Heart right ventricle (tissue), 16 donors: ENCODE measurements at regions not wholly inside any gene's neighbourhood (a gene's known extent, or its start where the extent isn't known, plus 50 kb on each side); places are given as distances from the start of the nearest gene placed in this dataset.
A peak's percentile ranks its signal among the peaks of the same experiment; 100 is the strongest.
"Not testable (repeated sequence)": the region's sequence is repeated elsewhere in the genome, so short reads cannot be mapped to it uniquely, and the experiment has no call there.

Experiments
- ATAC-seq, 8 donors: fragments of 200-7000 bp; cut with Tn5 transposase; one replicate each; pipeline ENCODE4 v1.9.1; 2020; ENCODE audit warnings: mild to moderate bottlenecking in 8 of 8, moderate library complexity in 8 of 8, moderate number of reproducible peaks in 1 of 8
- DNase-seq, 2 donors: peaks; one replicate each; pipeline ENCODE4 v3.0.0-alpha.2; 2020
- H3K27ac ChIP-seq, 10 donors: fragments of 200-600 bp; sonication (generic) in 2 of 10; one replicate each; pipeline versions ENCODE4 v1.5.0 to v1.8.0; 2020 to 2022; ENCODE audit warnings: mild to moderate bottlenecking in 3 of 10
- H3K27me3 ChIP-seq, 7 donors: fragments of 200-600 bp; one replicate each; pipeline ENCODE4 v1.8.0; 2021 to 2022; ENCODE audit warnings: mild to moderate bottlenecking in 2 of 7
- H3K36me3 ChIP-seq, 9 donors: fragments of 200-600 bp; sonication (generic) in 1 of 9; one replicate each; pipeline versions ENCODE4 v1.5.0 to v1.8.0; 2020 to 2022; ENCODE audit warnings: mild to moderate bottlenecking in 2 of 9
- H3K4me1 ChIP-seq, 9 donors: fragments of 200-600 bp; sonication (generic) in 1 of 9; one replicate each; pipeline versions ENCODE4 v1.5.0 to v1.8.0; 2020 to 2022; ENCODE audit warnings: mild to moderate bottlenecking in 4 of 9
- H3K4me3 ChIP-seq, 10 donors: fragments of 200-600 bp; sonication (generic) in 2 of 10; one replicate each; pipeline versions ENCODE4 v1.5.0 to v1.8.0; 2020 to 2022; ENCODE audit warnings: mild to moderate bottlenecking in 7 of 10, moderate library complexity in 2 of 10
- H3K9me3 ChIP-seq, 11 donors: fragments of 200-600 bp in 10 of 11; sonication (generic) in 2 of 11; one replicate each; pipeline versions ENCODE4 v1.5.0 to v1.8.0; 2013 to 2022; ENCODE audit warnings: mild to moderate bottlenecking in 2 of 11, control low read depth in 1 of 11, moderate library complexity in 1 of 11
- WGBS, 2 donors: extraction: QIAGEN DNeasy Blood & Tissue Kit; methylation state at CpG; one replicate each; pipeline ENCODE4 v1.1.7; 2013; ENCODE audit warnings: inconsistent platforms in 1 of 2; 5-methylcytosine and 5-hydroxymethylcytosine counted together
- intact Hi-C, 10 donors: fragments of 100-400 bp; cut with DNase I; formaldehyde crosslinking; loops; one replicate each; pipeline versions ENCODE4 v1.11.1 to v1.14.2; 2022
- TF ChIP-seq, protein P1 (sequence below), 9 donors: fragments of 200-600 bp; sonication (generic) in 2 of 9; IDR thresholded peaks; one replicate each; pipeline versions ENCODE4 v1.5.0 to v1.8.0; 2021 to 2022; ENCODE audit warnings: antibody characterized with exemption in 9 of 9, mild to moderate bottlenecking in 5 of 9, moderate library complexity in 1 of 9
- donor health status: Arrhythmogenic right ventricular cardiomyopathy.
- donor health status: ischemic (EF 13 %, LVEDD 7.1; RV severe dilation, severe dysfunction).
- donor health status: healthy with polysubstance abuse.
- donor health status: DM: no; HTN: yes; CAD: no.
- donor health status: DM: no; HTN: no; CAD: no.
- donor health status: ischemic (EF 25% LVEDD 6.9; RV normal size, moderate dysfunction).
- donor health status: ischemic (EF 25% LVEDD 5.7; RV mildly dilated, moderate dysfunction).
- donor health status: healthy.
- donor health status: DM: yes; HTN: yes; CAD: no.
- donor health status: Ischemic cardiomyopathy.
- donor health status: ischemic (EF 35%, LVEDD 5.7; RV mildly dilated, moderate dysfunction).
- donor health status: nonischemic (EF 11% LVEDD 7.7; RV severe dilation, severe dysfunction).
- donor health status: DM: yes; HTN: yes; CAD: no.
- donor health status: PGD.
- donor health status: ischemic (EF 29% LVEDD 5.4; RV normal size, mild dysfunction).
- donor health status: nonischemic (EF 23%, LVEDD 6.1; RV moderate dilation, normal function).

DNA sequence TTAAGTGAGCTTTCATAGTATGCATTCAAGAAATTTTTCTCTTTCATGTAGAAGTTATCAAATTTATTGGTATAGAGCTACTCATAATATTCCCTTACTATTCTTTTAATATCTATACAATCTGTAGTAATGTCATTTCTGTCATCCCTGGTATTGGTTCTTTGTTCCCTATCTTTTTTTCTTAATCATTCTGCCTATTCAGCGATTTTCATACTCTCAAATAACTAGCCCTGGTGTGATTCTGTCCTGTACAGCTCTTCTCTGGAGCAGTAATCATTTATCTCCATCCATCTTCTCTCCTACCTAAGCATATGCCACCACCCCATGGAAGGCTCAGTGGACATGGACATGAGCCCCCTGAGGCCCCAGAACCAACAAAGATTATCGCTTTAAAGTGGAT lies 213.2 kb upstream of the NEBL start:
- Histone ChIP-seq H3K9me3 (peaks cover 0 to 19% (median 0%) of the 10 kb centered on the region in 11 donors), H3K4me3 (no peak overlapping the region), H3K27me3 (no peaks in the 10 kb centered on the region), H3K4me1 (no peaks in the 10 kb centered on the region), H3K36me3 (no peaks in the 10 kb centered on the region), H3K27ac (no peak overlapping the region)
- no peak for ATAC-seq
- intact Hi-C loops: no loop called here
- DNase-seq: no peak
- WGBS, 2 donors: 85 to 86% methylated on average over 2 of the region's 2 CpGs
- TF ChIP-seq, protein P1, sequence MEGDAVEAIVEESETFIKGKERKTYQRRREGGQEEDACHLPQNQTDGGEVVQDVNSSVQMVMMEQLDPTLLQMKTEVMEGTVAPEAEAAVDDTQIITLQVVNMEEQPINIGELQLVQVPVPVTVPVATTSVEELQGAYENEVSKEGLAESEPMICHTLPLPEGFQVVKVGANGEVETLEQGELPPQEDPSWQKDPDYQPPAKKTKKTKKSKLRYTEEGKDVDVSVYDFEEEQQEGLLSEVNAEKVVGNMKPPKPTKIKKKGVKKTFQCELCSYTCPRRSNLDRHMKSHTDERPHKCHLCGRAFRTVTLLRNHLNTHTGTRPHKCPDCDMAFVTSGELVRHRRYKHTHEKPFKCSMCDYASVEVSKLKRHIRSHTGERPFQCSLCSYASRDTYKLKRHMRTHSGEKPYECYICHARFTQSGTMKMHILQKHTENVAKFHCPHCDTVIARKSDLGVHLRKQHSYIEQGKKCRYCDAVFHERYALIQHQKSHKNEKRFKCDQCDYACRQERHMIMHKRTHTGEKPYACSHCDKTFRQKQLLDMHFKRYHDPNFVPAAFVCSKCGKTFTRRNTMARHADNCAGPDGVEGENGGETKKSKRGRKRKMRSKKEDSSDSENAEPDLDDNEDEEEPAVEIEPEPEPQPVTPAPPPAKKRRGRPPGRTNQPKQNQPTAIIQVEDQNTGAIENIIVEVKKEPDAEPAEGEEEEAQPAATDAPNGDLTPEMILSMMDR (IDR thresholded peaks at IDR 0.05): no peak

DNA sequence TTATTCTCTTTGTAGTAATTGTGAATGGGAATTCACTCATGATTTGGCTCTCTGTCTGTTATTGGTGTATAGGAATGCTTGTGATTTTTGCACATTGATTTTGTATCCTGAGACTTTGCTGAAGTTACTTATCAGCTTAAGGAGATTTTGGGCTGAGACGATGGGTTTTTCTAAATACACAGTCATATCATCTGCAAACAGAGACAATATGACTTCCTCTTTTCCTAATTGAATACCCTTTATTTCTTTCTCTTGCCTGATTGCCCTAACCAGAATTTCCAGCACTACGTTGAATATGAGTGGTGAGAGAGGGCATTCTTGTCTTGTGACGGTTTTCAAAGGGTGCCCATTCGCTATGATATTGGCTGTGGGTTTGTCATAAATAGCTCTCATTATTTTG lies 209.8 kb upstream of the NEBL start:
- peaks cover 0 to 10% (median 0%) of the 10 kb centered on the region in 11 donors for H3K9me3 ChIP-seq
- H3K36me3 ChIP-seq, H3K4me3 ChIP-seq, H3K27ac ChIP-seq, DNase-seq, intact Hi-C loops, ATAC-seq, H3K27me3 ChIP-seq, H3K4me1 ChIP-seq: not testable (repeated sequence)
- WGBS, 2 donors: 87 to 89% methylated on average over 4 of the region's 4 CpGs

DNA sequence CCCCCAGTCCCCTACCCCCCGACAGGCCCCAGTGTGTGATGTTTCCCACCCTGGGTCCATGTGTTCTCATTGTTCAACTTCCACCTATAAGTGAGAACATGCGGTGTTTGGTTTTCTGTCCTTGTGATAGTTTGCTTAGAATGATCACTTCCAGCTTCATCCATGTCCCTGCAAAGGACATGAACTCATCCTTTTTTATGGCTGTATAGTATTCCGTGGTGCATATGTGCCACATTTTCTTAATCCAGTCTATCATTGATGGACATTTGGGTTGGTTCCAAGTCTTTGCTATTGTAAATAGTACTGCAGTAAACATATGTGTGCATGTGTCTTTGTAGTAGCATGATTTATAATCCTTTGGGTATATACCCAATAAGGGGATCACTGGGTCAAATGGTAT lies 208.2 kb upstream of the NEBL start:
- H3K27ac ChIP-seq, H3K36me3 ChIP-seq, H3K4me3 ChIP-seq, DNase-seq, H3K4me1 ChIP-seq, intact Hi-C loops, H3K27me3 ChIP-seq, ATAC-seq: not testable (repeated sequence)
- H3K9me3 ChIP-seq: peaks cover 0 to 10% (median 0%) of the 10 kb centered on the region in 11 donors
- 64% methylated on average over 3 of the region's 3 CpGs for WGBS, 2 donors

DNA sequence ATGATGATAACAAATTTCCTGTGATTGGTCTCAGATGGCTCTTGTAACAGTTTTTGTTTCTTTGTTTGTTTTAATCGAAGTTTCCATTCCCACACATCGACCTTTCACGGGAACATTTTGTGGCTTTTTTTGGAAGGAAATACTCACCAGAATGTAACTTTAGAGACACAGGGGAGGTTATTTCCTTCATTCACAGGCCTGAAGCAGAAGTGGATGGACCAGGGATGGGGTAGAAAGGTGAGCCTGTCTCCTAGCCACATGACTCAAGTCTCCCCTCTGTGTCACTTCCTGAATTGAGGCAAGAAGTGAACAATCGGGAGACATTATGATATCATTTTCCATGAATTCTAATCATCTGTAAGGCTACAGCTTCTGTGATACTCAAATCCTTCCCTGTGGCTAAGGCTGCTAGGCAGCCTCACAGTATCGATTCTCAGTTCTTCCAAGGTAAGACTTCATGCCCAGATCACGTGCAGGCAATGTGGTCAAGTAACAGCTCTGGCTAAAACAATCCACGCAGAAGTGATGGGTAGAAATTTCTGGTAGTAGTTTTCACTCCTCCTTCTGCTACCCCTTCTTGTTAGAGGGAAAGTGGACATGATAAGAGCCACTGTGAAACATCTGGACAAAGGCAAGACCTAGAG lies 203.9 kb upstream of the NEBL start:
- intact Hi-C loops: no loop called here
- H3K36me3 ChIP-seq: no peaks in the 10 kb centered on the region
- H3K27ac ChIP-seq: peak overlapping the region in 1 of 10 donors; percentile 28
- no peaks in the 10 kb centered on the region for H3K27me3 ChIP-seq
- peak in 3 of 8 donors; percentile 37 to 56 (median 44) for ATAC-seq
- TF ChIP-seq, protein P1 (IDR thresholded peaks at IDR 0.05): no peak
- H3K4me1 ChIP-seq: peaks cover 0 to 19% (median 8%) of the 10 kb centered on the region in 9 donors
- WGBS, 2 donors: 48 to 58% methylated on average over 7 of the region's 7 CpGs
- H3K9me3 ChIP-seq: peaks cover 0 to 9% (median 0%) of the 10 kb centered on the region in 11 donors
- no peak for DNase-seq
- H3K4me3 ChIP-seq: no peak overlapping the region

DNA sequence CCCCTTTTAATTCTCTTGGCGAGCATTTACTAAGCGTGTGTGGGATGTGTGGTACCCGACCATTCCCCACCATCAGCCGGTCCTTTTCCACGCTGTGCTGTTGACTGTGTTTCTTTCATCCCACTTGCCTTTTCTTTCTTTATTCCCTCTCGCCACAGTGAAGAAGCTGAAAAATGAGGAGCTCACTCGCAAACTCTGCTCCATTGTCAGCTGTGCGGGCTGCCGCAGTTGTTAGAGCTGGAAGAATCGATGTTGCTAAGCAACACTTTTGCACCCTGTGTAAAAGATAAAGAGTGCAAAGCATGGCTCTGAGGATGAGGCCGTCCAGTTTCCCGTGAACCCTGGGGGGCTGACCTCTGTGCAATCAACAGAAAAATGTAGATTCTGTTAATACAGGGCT lies 203.1 kb upstream of the NEBL start:
- 71% methylated on average over 12 of the region's 12 CpGs for WGBS, 2 donors
- H3K27me3 ChIP-seq: no peaks in the 10 kb centered on the region
- peaks cover 0 to 3% (median 0%) of the 10 kb centered on the region in 11 donors for H3K9me3 ChIP-seq
- no peak for ATAC-seq
- no peak for DNase-seq
- H3K36me3 ChIP-seq: no peaks in the 10 kb centered on the region
- TF ChIP-seq, protein P1 (IDR thresholded peaks at IDR 0.05): no peak
- intact Hi-C loops: no loop called here
- peaks cover 0 to 19% (median 8%) of the 10 kb centered on the region in 9 donors for H3K4me1 ChIP-seq
- H3K27ac ChIP-seq: peak overlapping the region in 1 of 10 donors; percentile 28
- H3K4me3 ChIP-seq: no peak overlapping the region
